ENCODE measurements at regions not wholly inside any gene's neighbourhood (a gene's known extent, or its start where the extent isn't known, plus 50 kb on each side); places are given as distances from the start of the nearest gene placed in this dataset.

- POLR2A ChIA-PET (ENCODE audit: unreplicated experiment), result no interaction called here
- H3F3A ChIP-seq (ENCODE audit: low read length, unreplicated experiment), result no peaks in the 10 kb centered on the region
- CTCF ChIA-PET, result no interaction called here
Observed at GRCh38 chr1:232279909-232280400, 350.0 kb downstream of the SIPA1L2 start.

GRCh38 chr1:232278925-232279324 is 351.0 kb downstream of the SIPA1L2 start:
- no peak overlapping the region for H3K4me2 ChIP-seq (ENCODE audit: low read length)
- ATAC-seq, result no peak
- no peak for DNase-seq
- H3K9me3 ChIP-seq (ENCODE audit: low read length), result no peaks in the 10 kb centered on the region
- no peak overlapping the region for H3K4me3 ChIP-seq (ENCODE audit: low read length)
- BruUV-seq (replicated peaks), result no TSS peak
- intact Hi-C loops (cut with micrococcal nuclease), result no loop called here
- H3F3A ChIP-seq (ENCODE audit: low read length, unreplicated experiment), result no peaks in the 10 kb centered on the region
- H3K9ac ChIP-seq (ENCODE audit: low read length), result no peak overlapping the region
- H3K27me3 ChIP-seq (ENCODE audit: low read length), result no peaks in the 10 kb centered on the region
- ChIA-PET CTCF (no interaction called here), POLR2A (ENCODE audit: unreplicated experiment) (no interaction called here)
- H3K36me3 ChIP-seq (ENCODE audit: low read depth, low read length), result no peaks in the 10 kb centered on the region
- H4K20me1 ChIP-seq (ENCODE audit: low read length), result no peaks in the 10 kb centered on the region
- TF ChIP-seq EZH2phosphoT487 (IDR thresholded peaks at IDR 0.05; ENCODE audit: borderline replicate concordance, low read length) (no peak), EZH2 (IDR thresholded peaks at IDR 0.05; ENCODE audit: low read length, unreplicated experiment) (no peak), CTCF (conservative IDR thresholded peaks at IDR 0.05; ENCODE audit: low read depth, low read length) (no peak)
- H3K27ac ChIP-seq (ENCODE audit: low read length), result no peak overlapping the region
- no peaks in the 10 kb centered on the region for H3K79me2 ChIP-seq (ENCODE audit: low read length)
- H2AFZ ChIP-seq (ENCODE audit: low read length), result no peak overlapping the region
- H3K4me1 ChIP-seq (ENCODE audit: insufficient read depth, low read length), result no peaks in the 10 kb centered on the region
- H3K9me2 ChIP-seq (replicated peaks; ENCODE audit: low read length), result no peaks in the 10 kb centered on the region

More at GRCh38 chr1:232279909-232280400, 350.0 kb downstream of the SIPA1L2 start:
- Histone ChIP-seq H3K9me2 (replicated peaks; ENCODE audit: low read length) (no peaks in the 10 kb centered on the region), H3K79me2 (ENCODE audit: low read length) (no peaks in the 10 kb centered on the region), H3K9ac (ENCODE audit: low read length) (no peak overlapping the region), H3K36me3 (ENCODE audit: low read depth, low read length) (no peaks in the 10 kb centered on the region), H3K9me3 (ENCODE audit: low read length) (no peaks in the 10 kb centered on the region), H3K27ac (ENCODE audit: low read length) (no peak overlapping the region), H3K4me2 (ENCODE audit: low read length) (no peak overlapping the region), H2AFZ (ENCODE audit: low read length) (no peak overlapping the region), H3K27me3 (ENCODE audit: low read length) (no peaks in the 10 kb centered on the region), H3K4me3 (ENCODE audit: low read length) (no peak overlapping the region), H3K4me1 (ENCODE audit: insufficient read depth, low read length) (no peaks in the 10 kb centered on the region), H4K20me1 (ENCODE audit: low read length) (no peaks in the 10 kb centered on the region)
- BruUV-seq (replicated peaks), result no TSS peak
- ATAC-seq (no peak), DNase-seq (no peak)
- intact Hi-C loops (cut with micrococcal nuclease), result no loop called here
- no peak for TF ChIP-seq CTCF (conservative IDR thresholded peaks at IDR 0.05; ENCODE audit: low read depth, low read length)
- no peak for TF ChIP-seq EZH2 (IDR thresholded peaks at IDR 0.05; ENCODE audit: low read length, unreplicated experiment)
- no peak for TF ChIP-seq EZH2phosphoT487 (IDR thresholded peaks at IDR 0.05; ENCODE audit: borderline replicate concordance, low read length)

- no peaks in the 10 kb centered on the region for H3K27me3 ChIP-seq (ENCODE audit: low read length)
- DNase-seq (no peak), ATAC-seq (no peak)
- H3K9ac ChIP-seq (ENCODE audit: low read length), result no peak overlapping the region
- H3K79me2 ChIP-seq (ENCODE audit: low read length), result no peaks in the 10 kb centered on the region
- H3K4me2 ChIP-seq (ENCODE audit: low read length), result no peak overlapping the region
- H3K27ac ChIP-seq (ENCODE audit: low read length), result no peak overlapping the region
- no peaks in the 10 kb centered on the region for H3K36me3 ChIP-seq (ENCODE audit: low read depth, low read length)
- H2AFZ ChIP-seq (ENCODE audit: low read length), result no peak overlapping the region
- intact Hi-C loops (cut with micrococcal nuclease), result no loop called here
- no peak for TF ChIP-seq EZH2 (IDR thresholded peaks at IDR 0.05; ENCODE audit: low read length, unreplicated experiment)
- no peak for TF ChIP-seq EZH2phosphoT487 (IDR thresholded peaks at IDR 0.05; ENCODE audit: borderline replicate concordance, low read length)
- TF ChIP-seq CTCF (conservative IDR thresholded peaks at IDR 0.05; ENCODE audit: low read depth, low read length), result no peak
- no peaks in the 10 kb centered on the region for H3K4me1 ChIP-seq (ENCODE audit: insufficient read depth, low read length)
- POLR2A ChIA-PET (ENCODE audit: unreplicated experiment), result interaction anchor here (0.6 kb wide), 1 partner anchor 120 kb away, joined by 3 read pairs; no protein-coding TSS in a partner anchor
- H4K20me1 ChIP-seq (ENCODE audit: low read length), result no peaks in the 10 kb centered on the region
- H3F3A ChIP-seq (ENCODE audit: low read length, unreplicated experiment), result no peaks in the 10 kb centered on the region
- BruUV-seq (replicated peaks), result no TSS peak
- CTCF ChIA-PET, result no interaction called here
- H3K9me2 ChIP-seq (replicated peaks; ENCODE audit: low read length), result no peaks in the 10 kb centered on the region
- H3K9me3 ChIP-seq (ENCODE audit: low read length), result no peaks in the 10 kb centered on the region
- H3K4me3 ChIP-seq (ENCODE audit: low read length), result no peak overlapping the region
Observed at GRCh38 chr1:232276651-232277050, 353.3 kb downstream of the SIPA1L2 start.

Measured in PC-3 (cell line).